ENCODE measurements at regions not wholly inside any gene's neighbourhood (a gene's known extent, or its start where the extent isn't known, plus 50 kb on each side); places are given as distances from the start of the nearest gene placed in this dataset.

DNA sequence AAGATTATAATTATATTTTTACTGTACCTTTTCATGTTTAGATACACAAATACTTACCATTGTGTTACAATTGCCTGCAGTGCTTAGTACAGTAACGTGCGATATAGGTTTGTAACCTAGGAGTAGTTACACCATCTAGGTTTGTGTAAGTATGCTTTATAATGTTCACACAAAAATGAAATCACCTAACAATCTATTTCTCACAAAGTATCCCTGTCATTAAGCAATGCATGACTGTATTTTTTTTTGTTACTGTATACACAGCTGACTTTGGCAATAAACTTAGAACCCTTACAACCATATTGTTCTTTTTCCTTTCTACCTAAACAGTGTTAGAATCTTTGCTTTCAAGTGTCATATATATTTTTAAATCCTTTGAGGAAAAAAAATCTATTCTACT lies 303.0 kb upstream of the E2F7 start:
- no peak for TF ChIP-seq CTCF (IDR thresholded peaks at IDR 0.05; ENCODE audit: extremely low read depth, missing control alignments)
- no peak for DNase-seq (ENCODE audit: low spot score)

GRCh38 chr12:77366616-77367015 lies 301.2 kb upstream of the E2F7 start:
- DNase-seq (ENCODE audit: low spot score): no peak
- TF ChIP-seq CTCF (IDR thresholded peaks at IDR 0.05; ENCODE audit: extremely low read depth, missing control alignments): no peak

GRCh38 chr12:77364400-77364799 lies 299.0 kb upstream of the E2F7 start:
- TF ChIP-seq CTCF (IDR thresholded peaks at IDR 0.05; ENCODE audit: extremely low read depth, missing control alignments): no peak
- no peak for DNase-seq (ENCODE audit: low spot score)

DNA sequence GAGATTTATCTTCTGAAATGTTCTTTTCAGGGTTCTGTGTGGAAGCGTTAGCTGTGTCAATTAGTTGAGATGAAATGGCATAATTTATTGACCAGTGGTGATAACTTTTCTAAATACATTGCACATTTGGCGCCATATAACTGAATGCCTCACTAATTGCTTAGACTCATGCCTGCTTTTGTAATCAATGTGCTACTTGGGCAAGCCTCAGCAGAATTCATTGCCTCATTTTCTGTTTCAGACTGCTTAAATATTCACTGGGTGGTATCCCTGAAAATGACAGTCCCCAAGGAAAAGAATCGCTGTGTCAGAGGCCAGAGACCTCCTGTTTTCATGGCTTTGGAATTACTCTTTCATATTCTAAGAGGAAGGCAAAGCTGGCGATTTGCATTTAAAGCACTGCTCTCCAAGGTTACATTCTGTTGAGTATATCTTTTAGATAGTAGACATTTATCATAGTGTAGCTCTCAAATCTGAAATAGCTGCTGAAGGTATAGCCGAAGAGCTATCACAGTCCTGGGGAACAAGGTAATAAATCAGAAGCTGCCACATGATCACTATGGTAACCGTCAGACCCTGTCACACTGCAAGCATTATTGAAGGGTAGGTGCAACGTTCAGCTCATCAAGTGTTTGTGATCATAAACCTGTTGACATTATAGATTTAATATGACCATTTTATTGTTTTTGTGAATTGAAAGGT lies 297.3 kb upstream of the E2F7 start:
- no peak for DNase-seq (ENCODE audit: low spot score)
- TF ChIP-seq CTCF (IDR thresholded peaks at IDR 0.05; ENCODE audit: extremely low read depth, missing control alignments): no peak

DNA sequence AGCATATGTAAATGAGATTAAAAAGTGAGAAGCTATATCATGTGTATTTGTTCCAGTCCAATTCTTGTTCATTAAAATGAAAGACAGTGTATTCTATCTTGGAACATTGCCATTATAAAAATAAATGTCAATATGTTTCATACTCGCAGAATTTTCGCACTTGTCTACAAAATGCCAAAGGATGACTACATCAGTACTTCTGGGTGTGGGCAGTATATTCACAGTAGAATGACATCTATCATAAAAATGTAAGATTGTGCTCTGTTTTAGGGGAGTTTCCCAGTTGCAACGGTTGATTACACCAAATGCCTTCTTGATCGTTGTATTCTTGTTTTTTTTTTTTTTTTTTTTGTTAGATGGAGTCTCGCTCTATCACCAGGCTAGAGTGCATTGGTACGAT lies 292.3 kb upstream of the E2F7 start:
- no peak for TF ChIP-seq CTCF (IDR thresholded peaks at IDR 0.05; ENCODE audit: extremely low read depth, missing control alignments)
- no peak for DNase-seq (ENCODE audit: low spot score)

- no peak for DNase-seq (ENCODE audit: low spot score)
- no peak for TF ChIP-seq CTCF (IDR thresholded peaks at IDR 0.05; ENCODE audit: extremely low read depth, missing control alignments)
These were observed 289.5 kb upstream of the E2F7 start for GRCh38 chr12:77354766-77355362.

GRCh38 chr12:77352946-77353345 lies 287.6 kb upstream of the E2F7 start:
- no peak for TF ChIP-seq CTCF (IDR thresholded peaks at IDR 0.05; ENCODE audit: extremely low read depth, missing control alignments)
- no peak for DNase-seq (ENCODE audit: low spot score)
